Hepatocyte (in vitro differentiated cells): ENCODE measurements at regions not wholly inside any gene's neighbourhood (a gene's known extent, or its start where the extent isn't known, plus 50 kb on each side); places are given as distances from the start of the nearest gene placed in this dataset.
A peak's percentile ranks its signal among the peaks of the same experiment; 100 is the strongest.

Experiments
- DNase-seq: peaks from one replicate; pipeline ENCODE4 v3.0.0-alpha.2; 2016; ENCODE audit warnings: low spot score
- H2AFZ ChIP-seq: fragments of 200-600 bp; sonication (generic); 2 replicates; pipeline ENCODE4 v1.6.0; 2016; ENCODE audit warnings: antibody characterized with exemption, mild to moderate bottlenecking
- H3K27ac ChIP-seq: fragments of 200-600 bp; sonication (generic); 2 replicates; pipeline ENCODE4 v1.5.1; 2016; ENCODE audit warnings: mild to moderate bottlenecking
- H3K27me3 ChIP-seq: fragments of 200-600 bp; sonication (generic); 2 replicates; pipeline ENCODE4 v1.6.1; 2016
- H3K36me3 ChIP-seq: fragments of 200-600 bp; sonication (generic); replicated peaks from 2 replicates; pipeline ENCODE4 v1.5.1; 2016; ENCODE audit warnings: low read depth; ENCODE audit not compliant: insufficient read depth
- H3K4me1 ChIP-seq: fragments of 200-600 bp; sonication (generic); 2 replicates; pipeline ENCODE4 v1.5.1; 2016; ENCODE audit warnings: mild to moderate bottlenecking, moderate library complexity; ENCODE audit not compliant: insufficient read depth
- H3K4me2 ChIP-seq: fragments of 200-600 bp; sonication (generic); 2 replicates; pipeline ENCODE4 v1.6.0; 2016
- H3K4me3 ChIP-seq: fragments of 200-600 bp; sonication (generic); 2 replicates; pipeline ENCODE4 v1.5.1; 2016; ENCODE audit warnings: mild to moderate bottlenecking
- H3K79me2 ChIP-seq: fragments of 200-600 bp; sonication (generic); 2 replicates; pipeline ENCODE4 v1.6.0; 2017; ENCODE audit warnings: mild to moderate bottlenecking
- H3K9me2 ChIP-seq: fragments of 200-600 bp; sonication (generic); replicated peaks from 2 replicates; pipeline ENCODE4 v1.6.0; 2017; ENCODE audit warnings: mild to moderate bottlenecking; ENCODE audit not compliant: insufficient read depth
- H3K9me3 ChIP-seq: fragments of 200-600 bp; sonication (generic); 2 replicates; pipeline ENCODE4 v1.5.1; 2016; ENCODE audit warnings: low read depth, mild to moderate bottlenecking
- H4K20me1 ChIP-seq: fragments of 200-600 bp; sonication (generic); 2 replicates; pipeline ENCODE4 v1.6.0; 2016; ENCODE audit warnings: mild to moderate bottlenecking; ENCODE audit not compliant: insufficient read depth, poor library complexity, severe bottlenecking
- EZH2 ChIP-seq: fragments of 200-600 bp; sonication (generic); IDR thresholded peaks from 2 replicates; pipeline ENCODE4 v1.6.1; 2016; ENCODE audit warnings: antibody characterized with exemption, mild to moderate bottlenecking, borderline replicate concordance
- EZH2phosphoT487 ChIP-seq: fragments of 200-600 bp; sonication (generic); IDR thresholded peaks from one replicate; pipeline ENCODE4 v1.6.1; 2018; ENCODE audit warnings: antibody characterized with exemption, mild to moderate bottlenecking, low read depth, moderate library complexity; ENCODE audit not compliant: unreplicated experiment, severe bottlenecking
- WGBS: methylation state at CpG from one replicate; pipeline ENCODE4 v1.1.6; 2016; ENCODE audit warnings: low lambda C conversion rate; ENCODE audit errors: missing lambda C conversion rate; 5-methylcytosine and 5-hydroxymethylcytosine counted together
- TF ChIP-seq, protein P1 (sequence below): fragments of 200-600 bp; sonication (generic); IDR thresholded peaks from 2 replicates; pipeline ENCODE4 v1.5.1; 2016; ENCODE audit warnings: antibody characterized with exemption, mild to moderate bottlenecking; ENCODE audit not compliant: poor library complexity

DNA sequence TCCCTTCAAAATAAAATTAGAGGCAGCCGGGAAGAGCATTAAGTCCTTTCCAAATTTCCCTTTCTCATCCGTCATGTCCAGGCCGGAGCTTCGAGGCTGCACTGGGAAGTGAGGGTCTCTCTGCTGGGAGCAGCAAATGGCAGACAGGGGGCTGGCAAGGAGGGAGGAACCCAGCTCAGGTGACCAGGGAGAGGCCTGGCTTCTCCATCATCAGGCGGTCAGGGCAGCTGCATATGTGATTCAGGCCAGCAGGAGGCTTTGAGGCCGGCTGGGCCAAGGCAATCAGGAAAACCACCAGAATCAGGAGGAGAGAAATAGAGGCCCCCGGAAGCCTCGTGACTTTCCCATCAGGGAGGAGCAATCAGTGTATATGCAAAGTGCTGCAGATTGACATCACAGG, 85.0 kb upstream of the RPL38 start:
- Histone ChIP-seq H3K27ac (no peak overlapping the region), H3K79me2 (no peaks in the 10 kb centered on the region), H3K9me2 (no peaks in the 10 kb centered on the region), H3K36me3 (no peaks in the 10 kb centered on the region), H3K4me3 (no peak overlapping the region), H2AFZ (no peak overlapping the region), H3K27me3 (peaks cover 25% of the 10 kb centered on the region), H4K20me1 (no peaks in the 10 kb centered on the region), H3K4me2 (no peak overlapping the region), H3K4me1 (no peaks in the 10 kb centered on the region), H3K9me3 (no peaks in the 10 kb centered on the region)
- DNase-seq, result peak; percentile 31
- TF ChIP-seq, protein P1, sequence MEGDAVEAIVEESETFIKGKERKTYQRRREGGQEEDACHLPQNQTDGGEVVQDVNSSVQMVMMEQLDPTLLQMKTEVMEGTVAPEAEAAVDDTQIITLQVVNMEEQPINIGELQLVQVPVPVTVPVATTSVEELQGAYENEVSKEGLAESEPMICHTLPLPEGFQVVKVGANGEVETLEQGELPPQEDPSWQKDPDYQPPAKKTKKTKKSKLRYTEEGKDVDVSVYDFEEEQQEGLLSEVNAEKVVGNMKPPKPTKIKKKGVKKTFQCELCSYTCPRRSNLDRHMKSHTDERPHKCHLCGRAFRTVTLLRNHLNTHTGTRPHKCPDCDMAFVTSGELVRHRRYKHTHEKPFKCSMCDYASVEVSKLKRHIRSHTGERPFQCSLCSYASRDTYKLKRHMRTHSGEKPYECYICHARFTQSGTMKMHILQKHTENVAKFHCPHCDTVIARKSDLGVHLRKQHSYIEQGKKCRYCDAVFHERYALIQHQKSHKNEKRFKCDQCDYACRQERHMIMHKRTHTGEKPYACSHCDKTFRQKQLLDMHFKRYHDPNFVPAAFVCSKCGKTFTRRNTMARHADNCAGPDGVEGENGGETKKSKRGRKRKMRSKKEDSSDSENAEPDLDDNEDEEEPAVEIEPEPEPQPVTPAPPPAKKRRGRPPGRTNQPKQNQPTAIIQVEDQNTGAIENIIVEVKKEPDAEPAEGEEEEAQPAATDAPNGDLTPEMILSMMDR, result no peak
- no peak for TF ChIP-seq EZH2phosphoT487
- TF ChIP-seq EZH2, result no peak
- 68% methylated on average over 7 of the region's 8 CpGs for WGBS

DNA sequence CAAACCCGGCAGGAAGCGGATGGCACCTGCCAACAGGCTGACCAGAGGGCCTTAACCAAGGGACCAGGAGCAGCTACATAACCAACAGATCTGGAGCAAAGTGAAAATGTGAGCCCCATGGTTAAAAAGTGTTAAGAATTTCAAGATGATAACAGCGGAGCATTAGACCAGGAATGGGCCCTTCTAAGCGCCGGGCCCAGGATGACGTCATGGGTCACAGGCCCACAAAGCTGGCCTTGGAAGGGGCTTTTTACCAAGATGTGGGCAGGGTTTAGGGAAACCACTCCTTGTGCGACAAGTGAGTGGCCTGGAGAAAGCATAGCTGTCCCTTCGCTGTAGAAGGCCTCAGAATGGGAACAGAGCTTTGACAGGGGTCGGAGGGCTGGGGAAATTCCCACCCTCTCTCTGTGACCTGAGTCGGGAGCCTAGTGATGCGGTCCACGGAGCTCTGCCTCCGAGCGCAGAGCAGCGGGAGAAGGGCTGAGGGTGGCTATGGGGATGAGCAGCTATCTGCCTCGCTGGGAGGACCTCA, 84.4 kb upstream of the RPL38 start:
- Histone ChIP-seq H3K4me2 (no peak overlapping the region), H4K20me1 (no peaks in the 10 kb centered on the region), H3K9me3 (no peaks in the 10 kb centered on the region), H3K9me2 (no peaks in the 10 kb centered on the region), H3K79me2 (no peaks in the 10 kb centered on the region), H3K36me3 (no peaks in the 10 kb centered on the region), H3K27me3 (peaks cover 25% of the 10 kb centered on the region), H3K4me1 (no peaks in the 10 kb centered on the region), H2AFZ (no peak overlapping the region), H3K27ac (no peak overlapping the region), H3K4me3 (no peak overlapping the region)
- no peak for DNase-seq
- 94% methylated on average over 16 of the region's 16 CpGs for WGBS
- TF ChIP-seq EZH2phosphoT487 (no peak), EZH2 (no peak)
- TF ChIP-seq, protein P1, result no peak

DNA sequence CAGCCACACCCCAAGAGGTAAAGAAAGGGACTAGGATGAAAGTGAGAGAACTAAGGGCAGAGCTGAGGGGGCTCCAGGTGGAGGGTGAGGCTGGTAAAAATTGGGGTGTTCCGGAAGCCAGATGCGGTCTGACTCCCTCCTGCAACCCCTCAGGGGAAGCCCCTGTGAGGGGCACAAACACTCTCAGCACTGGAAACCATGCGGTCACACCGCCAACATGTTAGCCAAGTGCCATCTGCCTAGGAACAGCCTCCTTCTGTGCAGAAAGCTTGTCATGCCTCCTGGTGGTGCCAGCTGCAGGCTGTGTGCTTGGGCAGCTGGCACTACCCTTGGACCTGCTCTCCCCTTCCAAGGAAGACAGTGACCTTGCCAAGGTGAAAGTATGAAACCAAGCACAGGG, 83.5 kb upstream of the RPL38 start:
- no peaks in the 10 kb centered on the region for H3K9me2 ChIP-seq
- TF ChIP-seq, protein P1, result no peak
- no peak for TF ChIP-seq EZH2phosphoT487
- no peak for TF ChIP-seq EZH2
- no peaks in the 10 kb centered on the region for H4K20me1 ChIP-seq
- H3K27ac ChIP-seq, result no peak overlapping the region
- no peaks in the 10 kb centered on the region for H3K9me3 ChIP-seq
- DNase-seq, result no peak
- no peak overlapping the region for H3K4me3 ChIP-seq
- 100% methylated on average over 4 of the region's 4 CpGs for WGBS
- H3K4me1 ChIP-seq, result no peaks in the 10 kb centered on the region
- H2AFZ ChIP-seq, result no peak overlapping the region
- no peak overlapping the region for H3K4me2 ChIP-seq
- H3K27me3 ChIP-seq, result peaks cover 23% of the 10 kb centered on the region
- no peaks in the 10 kb centered on the region for H3K36me3 ChIP-seq
- H3K79me2 ChIP-seq, result no peaks in the 10 kb centered on the region

DNA sequence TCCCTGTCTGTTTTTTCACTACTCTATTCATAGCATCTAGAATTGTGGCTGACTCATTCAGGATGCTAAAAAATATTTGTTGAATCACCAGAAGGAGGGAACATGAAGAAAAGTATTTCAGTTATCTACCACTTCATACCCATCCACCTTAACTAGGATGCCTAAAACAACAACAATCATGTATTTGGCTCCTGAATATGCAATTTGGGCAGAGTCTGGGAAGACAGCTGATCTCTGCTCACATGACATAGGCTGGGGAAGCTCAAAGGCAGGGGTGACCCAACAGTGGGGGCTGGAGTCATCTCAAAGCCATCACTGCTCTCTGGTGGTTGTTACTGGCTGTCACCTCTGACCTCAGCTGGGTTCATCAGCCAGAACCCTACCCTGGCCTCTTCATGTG, 80.1 kb upstream of the RPL38 start:
- TF ChIP-seq EZH2, result no peak
- no peak for TF ChIP-seq EZH2phosphoT487
- TF ChIP-seq, protein P1, result no peak

More for the DNA sequence above, 80.1 kb upstream of the RPL38 start:
- no peaks in the 10 kb centered on the region for H4K20me1 ChIP-seq
- H3K9me2 ChIP-seq, result no peaks in the 10 kb centered on the region
- H3K4me3 ChIP-seq, result no peak overlapping the region
- no peak overlapping the region for H3K4me2 ChIP-seq
- no peaks in the 10 kb centered on the region for H3K79me2 ChIP-seq
- no peaks in the 10 kb centered on the region for H3K4me1 ChIP-seq
- H3K27ac ChIP-seq, result no peak overlapping the region
- H3K9me3 ChIP-seq, result no peaks in the 10 kb centered on the region
- no peaks in the 10 kb centered on the region for H3K27me3 ChIP-seq
- H2AFZ ChIP-seq, result no peak overlapping the region
- no peak for DNase-seq
- no peaks in the 10 kb centered on the region for H3K36me3 ChIP-seq
